ENCODE measurements at regions not wholly inside any gene's neighbourhood (a gene's known extent, or its start where the extent isn't known, plus 50 kb on each side); places are given as distances from the start of the nearest gene placed in this dataset.

- intact Hi-C loops (cut with DNase I) = no loop called here
- no peak overlapping the region for H3K4me3 ChIP-seq (ENCODE audit: low read length in 3 of 3)
- no peak for FAIRE-seq
- H3K27me3 ChIP-seq (ENCODE audit: control insufficient read depth, insufficient read depth, low read length) = no peaks in the 10 kb centered on the region
- H3K36me3 ChIP-seq (ENCODE audit: control insufficient read depth in 2 of 3, insufficient read depth in 3 of 3, low read length in 3 of 3) = no peaks in the 10 kb centered on the region
- H3K9me3 ChIP-seq (ENCODE audit: control insufficient read depth in 2 of 3, insufficient read depth in 1 of 3, low read length in 3 of 3) = no peaks in the 10 kb centered on the region
- no peak overlapping the region for H3K9ac ChIP-seq (ENCODE audit: low read length in 3 of 3)
- no peak for DNase-seq
- H3K27ac ChIP-seq (ENCODE audit: low read depth in 2 of 2, low read length in 2 of 2) = no peak overlapping the region
- TF ChIP-seq, protein P1, sequence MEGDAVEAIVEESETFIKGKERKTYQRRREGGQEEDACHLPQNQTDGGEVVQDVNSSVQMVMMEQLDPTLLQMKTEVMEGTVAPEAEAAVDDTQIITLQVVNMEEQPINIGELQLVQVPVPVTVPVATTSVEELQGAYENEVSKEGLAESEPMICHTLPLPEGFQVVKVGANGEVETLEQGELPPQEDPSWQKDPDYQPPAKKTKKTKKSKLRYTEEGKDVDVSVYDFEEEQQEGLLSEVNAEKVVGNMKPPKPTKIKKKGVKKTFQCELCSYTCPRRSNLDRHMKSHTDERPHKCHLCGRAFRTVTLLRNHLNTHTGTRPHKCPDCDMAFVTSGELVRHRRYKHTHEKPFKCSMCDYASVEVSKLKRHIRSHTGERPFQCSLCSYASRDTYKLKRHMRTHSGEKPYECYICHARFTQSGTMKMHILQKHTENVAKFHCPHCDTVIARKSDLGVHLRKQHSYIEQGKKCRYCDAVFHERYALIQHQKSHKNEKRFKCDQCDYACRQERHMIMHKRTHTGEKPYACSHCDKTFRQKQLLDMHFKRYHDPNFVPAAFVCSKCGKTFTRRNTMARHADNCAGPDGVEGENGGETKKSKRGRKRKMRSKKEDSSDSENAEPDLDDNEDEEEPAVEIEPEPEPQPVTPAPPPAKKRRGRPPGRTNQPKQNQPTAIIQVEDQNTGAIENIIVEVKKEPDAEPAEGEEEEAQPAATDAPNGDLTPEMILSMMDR (IDR thresholded peaks at IDR 0.05; ENCODE audit: borderline replicate concordance, extremely low read depth, insufficient read depth) = no peak
- no peaks in the 10 kb centered on the region for H3K4me1 ChIP-seq (ENCODE audit: control insufficient read depth in 2 of 3, insufficient read depth in 2 of 3, low read depth in 1 of 3, low read length in 3 of 3)
Observed at GRCh38 chr18:38237796-38238195, 672.2 kb upstream of the CELF4 start.

DNA sequence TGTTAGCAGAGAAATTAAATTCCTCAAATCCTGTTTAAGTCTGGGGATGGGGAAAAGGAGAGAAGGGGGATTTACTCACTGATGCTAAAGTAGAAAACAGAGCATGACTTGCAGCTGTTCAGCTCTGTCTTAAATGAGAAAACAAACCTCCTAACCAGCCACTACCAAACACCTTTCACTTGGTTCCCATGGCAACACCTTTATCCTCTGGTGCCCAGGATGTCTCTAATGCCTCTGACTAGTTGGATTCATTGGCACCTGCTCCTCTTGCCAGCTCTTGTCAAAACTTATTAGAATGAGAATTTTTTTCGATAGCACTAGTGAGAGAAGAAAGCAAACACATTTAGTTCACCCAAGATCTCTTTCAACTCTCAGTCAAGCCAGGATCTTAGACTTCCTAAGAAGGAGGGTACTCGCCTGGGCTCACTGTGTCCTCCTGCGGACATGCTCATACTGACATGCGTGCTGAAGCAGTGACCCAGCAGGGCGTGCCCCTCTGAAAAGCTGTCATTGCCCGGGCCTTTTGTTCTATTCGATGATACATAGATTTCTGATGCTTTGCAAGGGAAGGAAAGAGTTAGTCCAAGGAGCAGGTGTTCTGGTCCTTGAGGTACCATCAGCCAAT, 656.0 kb upstream of the CELF4 start:
- Histone ChIP-seq H3K27ac (ENCODE audit: low read depth in 2 of 2, low read length in 2 of 2) (no peak overlapping the region), H3K4me1 (ENCODE audit: control insufficient read depth in 2 of 3, insufficient read depth in 2 of 3, low read depth in 1 of 3, low read length in 3 of 3) (no peaks in the 10 kb centered on the region), H3K9me3 (ENCODE audit: control insufficient read depth in 2 of 3, insufficient read depth in 1 of 3, low read length in 3 of 3) (no peaks in the 10 kb centered on the region), H3K9ac (ENCODE audit: low read length in 3 of 3) (no peak overlapping the region), H3K4me3 (ENCODE audit: low read length in 3 of 3) (no peak overlapping the region), H3K27me3 (ENCODE audit: control insufficient read depth, insufficient read depth, low read length) (no peaks in the 10 kb centered on the region), H3K36me3 (ENCODE audit: control insufficient read depth in 2 of 3, insufficient read depth in 3 of 3, low read length in 3 of 3) (no peaks in the 10 kb centered on the region)
- FAIRE-seq (no peak), DNase-seq (no peak)
- TF ChIP-seq, protein P1 (IDR thresholded peaks at IDR 0.05; ENCODE audit: borderline replicate concordance, extremely low read depth, insufficient read depth) = no peak
- intact Hi-C loops (cut with DNase I) = no loop called here

DNA sequence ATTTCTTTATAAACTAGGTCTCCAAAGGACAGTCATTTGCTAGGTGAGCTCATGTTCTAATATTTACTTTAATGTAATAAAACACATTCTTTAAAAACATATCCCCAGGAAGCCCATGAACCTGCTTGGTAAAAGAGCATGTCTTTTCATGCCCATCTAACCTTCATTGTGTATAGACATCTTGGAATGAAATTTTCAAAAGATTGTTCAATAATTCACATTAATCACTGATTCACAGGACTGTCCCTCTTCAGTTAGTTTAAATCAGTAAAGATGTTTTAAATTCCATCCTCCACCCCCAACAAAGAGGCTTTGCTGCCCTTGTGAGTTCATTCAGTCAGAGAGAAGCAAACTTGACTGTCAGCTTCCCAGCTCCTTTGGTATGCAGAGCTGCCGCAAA, 633.4 kb upstream of the CELF4 start:
- Histone ChIP-seq H3K27ac (ENCODE audit: low read depth in 2 of 2, low read length in 2 of 2) (no peak overlapping the region), H3K27me3 (ENCODE audit: control insufficient read depth, insufficient read depth, low read length) (no peaks in the 10 kb centered on the region), H3K4me3 (ENCODE audit: low read length in 3 of 3) (no peak overlapping the region), H3K9me3 (ENCODE audit: control insufficient read depth in 2 of 3, insufficient read depth in 1 of 3, low read length in 3 of 3) (no peaks in the 10 kb centered on the region), H3K9ac (ENCODE audit: low read length in 3 of 3) (no peak overlapping the region), H3K36me3 (ENCODE audit: control insufficient read depth in 2 of 3, insufficient read depth in 3 of 3, low read length in 3 of 3) (no peaks in the 10 kb centered on the region), H3K4me1 (ENCODE audit: control insufficient read depth in 2 of 3, insufficient read depth in 2 of 3, low read depth in 1 of 3, low read length in 3 of 3) (no peaks in the 10 kb centered on the region)
- intact Hi-C loops (cut with DNase I) = no loop called here
- TF ChIP-seq, protein P1 (IDR thresholded peaks at IDR 0.05; ENCODE audit: borderline replicate concordance, extremely low read depth, insufficient read depth) = no peak
- DNase-seq (peak in 1 of 5 donors; percentile 3), FAIRE-seq (no peak)

- no peak overlapping the region for H3K4me3 ChIP-seq (ENCODE audit: low read length in 3 of 3)
- intact Hi-C loops (cut with DNase I) = no loop called here
- no peak overlapping the region for H3K27ac ChIP-seq (ENCODE audit: low read depth in 2 of 2, low read length in 2 of 2)
- no peaks in the 10 kb centered on the region for H3K4me1 ChIP-seq (ENCODE audit: control insufficient read depth in 2 of 3, insufficient read depth in 2 of 3, low read depth in 1 of 3, low read length in 3 of 3)
- H3K9me3 ChIP-seq (ENCODE audit: control insufficient read depth in 2 of 3, insufficient read depth in 1 of 3, low read length in 3 of 3) = no peaks in the 10 kb centered on the region
- DNase-seq (no peak), FAIRE-seq (no peak)
- no peaks in the 10 kb centered on the region for H3K36me3 ChIP-seq (ENCODE audit: control insufficient read depth in 2 of 3, insufficient read depth in 3 of 3, low read length in 3 of 3)
- no peak overlapping the region for H3K9ac ChIP-seq (ENCODE audit: low read length in 3 of 3)
- no peaks in the 10 kb centered on the region for H3K27me3 ChIP-seq (ENCODE audit: control insufficient read depth, insufficient read depth, low read length)
- TF ChIP-seq, protein P1 (IDR thresholded peaks at IDR 0.05; ENCODE audit: borderline replicate concordance, extremely low read depth, insufficient read depth) = no peak
Observed at GRCh38 chr18:38198526-38198925, 632.9 kb upstream of the CELF4 start.
